GM11168 (cell line): ENCODE measurements at regions not wholly inside any gene's neighbourhood (a gene's known extent, or its start where the extent isn't known, plus 50 kb on each side); places are given as distances from the start of the nearest gene placed in this dataset.
"Not testable (repeated sequence)": the region's sequence is repeated elsewhere in the genome, so short reads cannot be mapped to it uniquely, and the experiment has no call there.

Experiments
- in situ Hi-C: fragments of 300-500 bp; cut with MboI; formaldehyde crosslinking; loops from one replicate; pipeline ENCODE4 v1.12.0; 2022; ENCODE audit warnings: low sequenced_read_pairs; ENCODE audit not compliant: unreplicated experiment

DNA sequence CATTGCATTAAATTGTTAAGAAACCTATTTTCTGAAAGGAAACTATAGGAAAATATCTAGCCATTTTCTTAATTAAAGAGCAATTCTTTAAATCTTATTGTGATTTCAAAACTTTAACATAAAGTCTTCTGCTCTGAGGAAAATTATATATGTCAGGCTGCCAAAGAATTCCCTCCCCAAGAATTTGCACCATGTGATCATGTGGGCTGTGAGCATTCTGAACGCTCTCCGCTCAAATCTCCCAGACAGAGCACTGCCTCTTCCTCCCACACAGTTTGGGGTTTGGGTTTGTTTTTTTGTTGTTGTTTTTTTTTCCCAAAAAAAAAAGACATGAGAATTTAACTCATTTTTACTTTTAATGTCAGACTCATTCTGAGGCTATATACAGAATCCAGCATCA, 155.9 kb upstream of the PALMD start:
- in situ Hi-C loops: no loop called here

DNA sequence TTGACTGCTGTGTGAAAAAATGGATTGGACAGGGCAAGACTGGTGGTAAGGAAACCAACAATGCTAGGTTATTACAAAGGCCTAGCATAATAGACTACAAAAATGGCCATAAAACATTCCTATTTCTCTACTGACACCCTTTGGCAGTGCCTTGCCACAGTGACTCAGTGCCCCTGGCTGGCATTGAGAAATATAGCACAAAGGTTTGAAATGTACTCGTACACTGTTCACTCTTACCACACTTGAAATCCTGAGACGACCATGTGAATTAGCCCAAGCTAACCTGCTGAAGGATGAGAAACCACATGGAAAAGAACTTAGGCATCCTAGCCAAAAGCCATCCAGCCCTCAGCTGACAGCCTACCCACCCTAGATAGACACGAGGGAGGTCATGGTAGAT, 149.8 kb upstream of the PALMD start:
- in situ Hi-C loops: no loop called here

DNA sequence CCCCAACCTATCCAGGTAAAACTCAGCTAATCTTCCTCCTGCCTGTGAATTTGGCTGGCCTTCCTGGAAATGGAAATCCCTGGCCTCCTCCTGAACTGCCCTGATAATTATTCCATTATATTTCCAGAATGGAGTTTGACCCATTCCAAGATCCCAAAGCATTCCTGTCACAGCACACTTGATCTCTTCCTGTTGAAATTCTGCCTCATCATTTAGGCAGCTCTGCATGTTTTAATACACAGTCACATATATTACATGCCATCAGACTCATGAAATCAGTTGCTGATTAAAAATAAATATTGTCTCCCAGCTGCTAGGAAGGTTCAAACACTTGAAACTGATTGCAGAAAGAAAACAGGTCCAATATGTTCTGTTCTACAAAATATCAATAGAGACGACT, 148.2 kb upstream of the PALMD start:
- in situ Hi-C loops: no loop called here

DNA sequence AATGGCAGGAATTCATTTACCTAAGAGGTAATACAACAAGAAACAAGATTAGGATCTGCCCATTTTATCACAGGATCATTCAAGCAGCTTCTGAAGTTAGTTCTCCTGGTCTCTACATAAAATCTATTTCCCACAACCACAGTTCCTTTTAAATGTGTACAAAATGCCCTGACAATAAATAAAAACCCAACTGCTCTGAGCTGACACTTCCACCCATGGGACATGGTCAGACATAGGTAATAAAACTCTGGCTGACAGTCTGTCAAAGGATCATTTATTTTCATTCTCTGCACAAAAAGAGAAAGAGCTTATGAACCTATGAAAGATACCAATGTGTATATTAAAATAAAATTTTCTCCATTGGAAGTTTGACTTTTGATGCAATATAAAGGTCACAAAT, 145.4 kb upstream of the PALMD start:
- in situ Hi-C loops: no loop called here

DNA sequence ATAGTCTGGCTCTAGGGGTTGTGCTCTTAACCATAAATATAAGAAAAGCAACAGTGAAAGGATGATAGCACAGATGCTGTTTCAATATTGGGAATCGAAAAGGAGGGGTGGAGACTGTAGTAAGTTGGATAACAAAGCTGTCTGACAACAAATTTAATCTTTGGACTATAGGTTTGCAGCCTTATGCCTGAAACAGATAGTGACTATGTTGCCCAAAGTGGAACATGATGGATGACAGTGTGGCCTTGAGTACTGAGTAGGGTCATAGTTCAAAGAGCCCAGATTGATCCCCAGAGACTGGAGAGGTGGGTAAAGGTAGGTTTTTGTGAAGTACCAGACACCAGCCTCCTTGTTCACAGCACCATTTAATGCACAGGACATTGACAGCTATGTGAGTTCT, 144.0 kb upstream of the PALMD start:
- in situ Hi-C loops: no loop called here

DNA sequence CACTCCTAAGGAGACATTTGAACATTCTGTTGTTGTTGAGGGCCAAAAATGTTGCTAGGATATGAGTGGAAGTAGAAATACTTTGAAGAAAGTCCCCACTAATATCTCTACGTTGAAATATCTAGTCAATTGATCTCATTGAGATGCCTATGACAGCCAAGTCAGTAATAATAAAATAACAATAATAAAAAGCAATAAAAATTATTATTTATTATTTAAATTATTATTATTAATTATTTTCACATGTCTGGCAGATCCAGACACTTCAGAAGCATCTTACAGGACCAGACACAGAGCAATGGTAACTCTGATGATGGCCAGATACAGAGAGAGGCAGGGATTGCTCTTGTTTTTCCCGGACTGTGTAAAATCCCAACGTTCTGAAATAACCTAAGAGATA, 143.5 kb upstream of the PALMD start:
- in situ Hi-C loops: no loop called here

DNA sequence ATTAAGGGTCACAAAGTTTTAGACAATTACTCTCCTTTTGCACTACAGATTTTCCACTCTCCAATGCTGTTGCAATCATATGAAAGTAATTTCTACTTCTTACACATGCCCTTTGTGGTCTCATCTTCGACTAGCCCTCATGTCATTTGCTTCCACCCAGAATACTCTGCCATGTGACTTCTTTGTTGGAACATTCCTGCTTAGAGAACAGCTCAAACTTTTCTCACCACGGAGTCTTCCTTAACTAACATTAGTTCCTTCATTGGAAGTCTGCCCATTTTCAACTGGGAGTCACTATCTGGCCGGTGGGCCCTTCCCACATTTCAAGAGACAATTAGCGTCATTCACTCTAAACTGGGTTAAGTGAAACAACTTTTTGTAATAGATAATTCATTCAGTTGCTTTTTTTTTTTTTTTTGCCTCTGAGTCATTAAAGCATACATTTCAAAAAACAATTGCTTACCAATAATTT, 142.6 kb upstream of the PALMD start:
- in situ Hi-C loops: no loop called here

DNA sequence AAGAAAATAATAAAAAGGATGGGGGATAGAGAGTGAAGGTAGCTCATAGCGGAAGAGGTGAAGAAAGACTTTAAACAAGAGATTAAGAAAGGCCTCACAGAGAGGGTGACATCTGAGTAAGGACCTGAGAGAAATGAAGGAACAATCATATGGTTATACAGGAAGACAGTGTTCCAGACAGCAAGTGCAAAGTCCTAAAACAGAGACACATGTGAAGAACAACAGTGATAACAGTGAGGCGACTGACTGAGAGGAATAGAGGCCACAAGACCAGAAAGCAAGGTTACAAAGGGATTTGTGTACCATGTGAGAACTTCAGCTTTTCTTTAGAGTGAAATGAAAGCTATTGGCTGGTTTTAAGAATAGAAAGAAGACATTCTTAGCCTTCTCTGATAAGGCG, 141.6 kb upstream of the PALMD start:
- in situ Hi-C loops: no loop called here

DNA sequence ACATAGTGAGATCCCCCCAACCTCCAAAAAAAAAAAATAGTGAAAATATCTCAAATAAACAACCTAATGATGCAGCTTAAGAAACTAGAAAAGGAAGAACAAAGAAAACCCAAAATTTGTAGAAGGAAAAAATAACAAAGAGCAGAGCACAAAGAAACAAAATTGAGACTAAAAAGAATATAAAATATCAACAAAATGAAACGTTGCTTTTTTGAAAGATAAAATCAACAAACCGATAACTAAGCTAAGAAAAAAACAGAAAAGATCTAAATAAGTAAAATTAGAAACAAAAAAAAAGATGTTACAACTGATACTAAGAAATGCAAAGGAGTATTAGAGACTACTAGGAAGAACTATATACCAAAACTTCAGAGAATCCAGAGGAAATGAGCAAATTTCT, 139.3 kb upstream of the PALMD start:
- in situ Hi-C loops: no loop called here

DNA sequence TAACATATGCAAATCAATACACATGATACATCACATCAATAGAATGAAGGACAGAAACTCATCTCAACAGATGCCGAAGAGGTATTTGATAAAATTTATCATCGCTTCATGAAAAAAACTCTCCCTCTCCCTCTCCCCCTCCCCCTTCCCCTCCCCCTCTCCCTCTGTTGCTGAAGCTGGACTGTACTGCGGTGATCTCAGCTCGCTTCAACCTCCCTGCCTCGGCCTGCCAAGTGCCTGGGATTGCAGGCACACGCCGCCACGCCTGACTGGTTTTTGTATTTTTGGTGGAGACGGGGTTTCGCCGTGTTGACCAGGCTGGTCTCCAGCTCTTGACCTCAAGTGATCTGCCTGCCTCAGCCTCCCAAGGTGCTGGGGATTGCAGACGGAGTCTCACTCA, 138.5 kb upstream of the PALMD start:
- in situ Hi-C loops: not testable (repeated sequence)

DNA sequence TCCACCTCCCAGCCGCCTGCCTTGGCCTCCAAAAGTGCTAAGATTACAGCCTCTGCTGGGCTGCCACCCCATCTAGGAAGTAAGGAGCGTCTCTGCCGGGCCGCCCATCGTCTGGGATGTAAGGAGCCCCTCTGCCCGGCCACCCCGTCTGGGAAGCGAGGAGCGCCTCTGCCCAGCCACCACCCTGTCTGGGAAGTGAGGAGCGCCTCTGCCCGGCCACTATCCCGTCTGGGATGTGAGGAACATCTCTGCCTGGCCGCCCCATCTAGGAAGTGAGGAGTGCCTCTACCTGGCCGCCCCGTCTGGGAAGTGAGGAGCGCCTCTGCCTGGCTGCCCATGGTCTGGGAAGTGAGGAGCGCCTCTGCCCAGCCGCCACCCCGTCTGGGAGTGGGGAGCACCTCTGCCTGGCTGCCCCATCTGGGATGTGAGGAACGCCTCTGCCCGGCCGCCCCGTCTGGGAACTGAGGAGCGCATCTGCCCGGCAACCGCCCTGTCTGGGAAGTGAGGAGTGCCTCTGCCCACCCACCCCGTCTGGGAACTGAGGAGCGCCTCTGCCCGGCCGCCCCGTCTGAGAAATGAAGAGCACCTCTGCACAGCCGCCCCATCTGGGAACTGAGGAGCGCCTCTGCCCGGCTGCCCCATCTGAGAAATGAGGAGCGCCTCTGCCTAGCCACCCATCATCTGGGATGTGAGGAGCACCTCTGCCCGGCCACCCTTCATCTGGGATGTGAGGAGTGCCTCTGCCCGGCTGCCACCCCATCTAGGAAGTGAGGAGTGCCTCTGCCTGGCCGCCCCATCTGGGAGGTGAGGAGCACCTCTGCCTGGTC, 137.8 kb upstream of the PALMD start:
- in situ Hi-C loops: no loop called here

DNA sequence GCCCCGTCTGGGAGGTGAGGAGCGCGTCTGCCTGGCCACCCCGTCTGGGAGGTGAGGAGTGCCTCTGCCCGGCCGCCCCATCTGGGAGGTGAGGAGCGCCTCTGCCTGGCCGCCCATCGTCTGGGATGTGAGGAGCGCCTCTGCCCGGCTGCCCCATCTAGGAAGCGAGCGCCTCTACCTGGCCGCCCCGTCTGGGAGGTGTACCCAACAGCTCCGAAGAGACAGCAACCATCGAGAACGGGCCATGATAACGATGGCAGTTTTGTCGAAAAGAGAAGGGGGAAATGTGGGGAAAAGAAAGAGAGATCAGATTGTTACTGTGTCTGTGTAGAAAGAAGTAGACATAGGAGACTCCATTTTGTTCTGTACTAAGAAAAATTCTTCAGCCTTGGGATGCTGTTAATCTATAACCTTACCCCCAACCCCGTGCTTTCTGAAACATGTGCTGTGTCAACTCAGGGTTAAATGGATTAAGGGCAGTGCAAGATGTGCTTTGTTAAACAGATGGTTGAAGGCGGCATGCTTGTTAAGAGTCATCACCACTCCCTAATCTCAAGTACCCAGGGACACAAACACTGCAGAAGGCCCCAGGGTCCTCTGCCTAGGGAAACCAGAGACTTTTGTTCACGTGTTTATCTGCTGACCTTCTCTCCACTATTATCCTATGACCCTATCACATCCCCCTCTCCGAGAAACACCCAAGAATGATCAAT, 137.0 kb upstream of the PALMD start:
- in situ Hi-C loops: not testable (repeated sequence)

DNA sequence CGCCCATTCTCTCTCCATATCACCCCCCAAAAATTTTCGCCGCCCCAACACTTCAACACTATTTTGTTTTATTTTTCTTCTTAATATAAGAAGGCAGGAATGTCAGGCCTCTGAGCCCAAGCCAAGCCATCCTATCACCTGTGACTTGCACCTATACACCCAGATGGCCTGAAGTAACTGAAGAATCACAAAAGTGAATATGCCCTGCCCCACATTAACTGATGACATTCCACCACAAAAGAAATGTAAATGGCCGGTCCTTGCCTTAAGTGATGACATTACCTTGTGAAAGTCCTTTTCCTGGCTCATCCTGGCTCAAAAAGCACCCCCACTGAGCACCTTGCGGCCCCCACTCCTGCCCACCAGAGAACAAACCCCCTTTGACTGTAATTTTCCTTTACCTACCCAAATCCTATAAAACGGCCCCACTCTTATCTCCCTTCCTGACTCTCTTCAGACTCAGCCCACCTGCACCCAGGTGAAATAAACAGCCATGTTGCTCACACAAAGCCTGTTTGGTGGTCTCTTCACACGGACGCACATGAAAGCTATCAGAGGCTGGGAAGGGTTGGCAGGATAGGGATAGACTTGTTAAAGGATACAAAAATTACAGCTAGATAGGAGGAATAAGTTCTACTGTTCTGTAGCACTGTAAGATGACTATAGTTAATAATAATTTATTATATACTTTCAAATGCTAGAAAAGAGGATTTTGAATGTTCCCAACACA, 130.9 kb upstream of the PALMD start:
- in situ Hi-C loops: not testable (repeated sequence)

DNA sequence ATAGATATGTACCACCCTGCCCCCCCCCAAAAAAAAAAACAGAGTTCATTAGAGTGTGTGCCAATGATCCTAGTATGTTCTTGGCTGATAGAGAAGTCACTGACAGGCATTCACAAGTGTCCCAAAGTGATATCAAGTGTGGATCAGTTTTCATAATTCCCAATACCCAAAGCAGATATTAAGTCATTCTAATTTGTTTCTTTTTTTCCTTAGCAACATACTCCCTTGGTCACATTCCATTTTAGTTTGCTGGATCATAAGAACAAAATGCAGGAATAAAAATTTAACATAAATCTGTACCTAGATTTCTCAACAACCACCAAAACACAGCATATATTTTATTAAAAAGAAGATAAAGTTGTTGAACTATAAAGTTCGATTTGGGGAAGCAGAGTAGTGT, 129.8 kb upstream of the PALMD start:
- in situ Hi-C loops: no loop called here

DNA sequence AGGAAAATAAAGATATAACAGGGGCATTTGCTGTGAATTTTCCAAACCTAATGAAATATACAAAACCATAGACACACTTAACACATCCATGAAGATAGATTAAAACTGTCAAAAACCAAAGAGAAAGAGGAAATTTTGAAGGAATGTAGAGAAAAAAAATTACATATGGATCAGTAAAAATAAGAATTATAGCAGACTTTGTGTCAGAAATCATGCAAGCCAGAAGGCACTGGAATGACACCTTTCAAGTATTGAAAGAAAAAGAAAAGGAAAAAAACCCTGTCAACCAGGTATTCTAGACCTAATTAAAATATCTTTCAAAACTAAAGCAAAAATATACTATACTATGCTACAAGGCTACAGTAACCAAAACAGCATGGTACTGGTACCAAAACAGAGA, 125.8 kb upstream of the PALMD start:
- in situ Hi-C loops: no loop called here

DNA sequence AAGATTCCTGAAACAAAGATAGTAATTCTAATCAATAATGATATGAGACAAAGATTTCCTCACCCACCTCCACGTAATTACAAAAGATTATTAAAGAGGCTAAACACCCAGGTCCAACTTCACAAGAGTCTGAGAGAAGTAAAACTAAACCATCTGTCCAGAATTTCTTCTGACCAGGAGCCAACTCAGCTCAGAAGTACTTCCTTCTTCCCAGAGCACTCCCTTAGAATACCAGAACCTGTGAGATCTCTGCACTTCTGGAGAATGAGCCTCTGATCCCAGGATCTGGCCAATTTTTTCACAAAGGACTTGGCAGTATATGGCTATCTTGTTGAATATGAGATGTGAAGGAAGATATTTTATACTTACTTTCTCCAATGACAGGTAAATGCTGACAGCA, 120.6 kb upstream of the PALMD start:
- in situ Hi-C loops: no loop called here

DNA sequence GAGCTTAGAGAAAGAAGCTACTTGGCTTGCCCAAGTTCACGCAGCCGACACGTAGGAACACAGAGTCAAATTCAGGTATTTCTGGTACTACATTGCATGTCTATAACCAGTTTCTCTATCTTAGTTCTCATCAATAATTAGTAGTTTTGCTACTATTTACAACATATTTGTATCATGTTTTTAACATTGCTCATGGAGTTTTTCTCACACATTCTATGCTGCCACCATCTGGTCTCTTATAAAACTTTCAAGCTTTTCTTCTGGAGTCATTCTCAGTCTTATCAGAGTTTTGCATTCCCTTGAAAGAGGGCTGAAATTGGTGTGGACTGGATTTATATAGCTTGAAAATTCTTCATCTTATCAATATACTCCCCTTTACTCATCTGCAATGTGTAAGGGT, 118.8 kb upstream of the PALMD start:
- in situ Hi-C loops: no loop called here

DNA sequence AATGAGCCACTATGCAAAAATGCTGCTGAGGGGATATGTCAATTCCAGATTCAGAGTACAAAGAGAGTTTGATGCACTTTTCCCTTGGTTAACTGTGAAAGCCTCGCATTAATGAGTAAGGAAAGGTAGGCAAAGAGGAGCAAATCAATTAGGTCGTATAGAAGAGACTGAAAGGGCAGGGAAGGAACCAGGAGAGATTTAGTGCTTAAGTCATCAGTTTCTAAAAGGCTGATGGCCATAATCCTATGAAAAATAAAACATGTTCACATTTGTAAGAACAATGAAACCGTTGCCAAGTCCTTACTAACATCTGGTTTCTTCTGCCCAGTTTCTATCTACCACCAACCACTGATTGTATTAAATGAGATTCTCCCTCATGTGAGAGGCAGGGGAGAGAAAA, 118.4 kb upstream of the PALMD start:
- in situ Hi-C loops: no loop called here

DNA sequence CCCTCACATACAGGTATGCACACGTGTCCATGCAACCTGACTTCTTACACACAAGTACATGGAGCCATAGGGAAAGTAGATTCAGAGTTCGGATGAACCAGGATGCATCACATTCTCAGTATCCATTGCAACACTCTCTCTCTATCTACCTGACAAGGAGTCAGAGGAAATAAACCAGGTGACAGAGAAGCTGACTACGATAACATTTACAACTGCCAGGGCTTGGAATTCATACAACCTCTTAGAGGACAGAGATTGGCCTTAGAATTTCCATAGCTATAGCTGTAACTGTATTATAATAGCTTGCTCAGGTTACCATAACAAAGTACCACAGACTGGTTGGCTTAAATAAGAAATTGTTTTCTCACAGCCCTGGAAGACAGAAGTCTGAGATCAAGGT, 116.9 kb upstream of the PALMD start:
- in situ Hi-C loops: no loop called here

DNA sequence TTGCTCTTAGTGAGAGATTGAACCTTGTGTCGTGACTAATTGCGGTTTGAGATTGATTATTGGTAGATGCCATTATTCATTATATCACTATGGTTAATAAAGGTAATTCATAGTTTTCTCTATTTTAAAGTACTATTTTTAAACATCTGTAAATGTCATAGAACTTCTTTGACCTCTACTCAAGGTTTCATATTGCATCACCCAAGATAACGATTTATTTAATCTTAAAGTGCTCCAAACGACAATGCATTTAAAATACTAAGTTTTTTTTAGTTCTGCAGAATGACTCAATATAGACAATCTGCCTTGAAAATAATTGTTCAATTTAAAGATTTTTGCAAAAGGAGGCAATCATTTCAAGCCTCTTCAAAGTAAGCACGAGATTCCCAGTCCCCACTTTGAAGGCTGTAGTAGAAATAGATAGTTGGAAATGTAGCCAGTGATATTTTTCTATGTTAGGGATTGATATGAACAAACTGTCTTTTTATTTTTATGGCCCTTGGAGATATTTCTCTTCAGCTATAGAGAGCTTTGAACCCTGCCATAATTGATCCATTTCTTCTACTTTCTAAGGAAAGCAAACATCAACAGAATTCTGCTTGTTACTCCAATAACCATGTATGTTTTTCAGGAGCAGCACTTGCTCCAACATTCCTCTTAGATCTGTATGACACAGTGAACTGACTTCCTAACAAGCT, 114.2 kb upstream of the PALMD start:
- in situ Hi-C loops: no loop called here

DNA sequence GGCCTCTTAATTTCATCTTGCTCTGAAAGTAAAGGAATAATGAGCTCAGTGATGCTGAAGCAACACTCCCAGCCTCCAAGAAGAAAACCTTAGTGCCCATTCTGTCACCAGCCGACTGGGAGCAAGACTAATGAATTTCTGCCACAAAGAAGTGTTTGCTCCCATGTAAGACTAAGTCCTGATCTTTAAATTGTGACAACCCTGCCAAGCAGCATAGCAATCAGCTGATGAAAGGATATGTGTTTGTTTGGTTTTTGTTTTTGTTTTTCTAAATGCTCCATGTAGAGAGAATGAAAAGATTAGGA, 113.7 kb upstream of the PALMD start:
- in situ Hi-C loops: no loop called here
